ENCODE measurements at regions not wholly inside any gene's neighbourhood (a gene's known extent, or its start where the extent isn't known, plus 50 kb on each side); places are given as distances from the start of the nearest gene placed in this dataset.

GRCh38 chr5:14932902-14933469, 61.4 kb upstream of the ANKH start:
- TF ChIP-seq EP300 (IDR thresholded peaks at IDR 0.05; ENCODE audit: borderline replicate concordance) (no peak), TAF1 (IDR thresholded peaks at IDR 0.05; ENCODE audit: low read depth) (no peak), CREB1 (IDR thresholded peaks at IDR 0.05; ENCODE audit: low read depth) (no peak), CEBPB (IDR thresholded peaks at IDR 0.05) (no peak), RAD21 (IDR thresholded peaks at IDR 0.05; ENCODE audit: low read depth) (no peak), REST (IDR thresholded peaks at IDR 0.05; ENCODE audit: low read depth) (no peak), FOXM1 (IDR thresholded peaks at IDR 0.05; ENCODE audit: borderline replicate concordance, low read depth) (no peak), EGR1 (IDR thresholded peaks at IDR 0.05) (no peak), ZBTB7A (IDR thresholded peaks at IDR 0.05; ENCODE audit: low read depth) (no peak), NFIC (IDR thresholded peaks at IDR 0.05) (no peak)
- TF ChIP-seq, protein P1, sequence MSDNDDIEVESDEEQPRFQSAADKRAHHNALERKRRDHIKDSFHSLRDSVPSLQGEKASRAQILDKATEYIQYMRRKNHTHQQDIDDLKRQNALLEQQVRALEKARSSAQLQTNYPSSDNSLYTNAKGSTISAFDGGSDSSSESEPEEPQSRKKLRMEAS (IDR thresholded peaks at IDR 0.05): no peak

All from Ishikawa (cell line).